GM18868 (cell line): ENCODE measurements at regions not wholly inside any gene's neighbourhood (a gene's known extent, or its start where the extent isn't known, plus 50 kb on each side); places are given as distances from the start of the nearest gene placed in this dataset.
"Not testable (repeated sequence)": the region's sequence is repeated elsewhere in the genome, so short reads cannot be mapped to it uniquely, and the experiment has no call there.

Experiments
- ATAC-seq: cut with Tn5 transposase; IDR thresholded peaks from one replicate; pipeline ENCODE4 v1.9.1; 2021; ENCODE audit warnings: mild to moderate bottlenecking, moderate library complexity; ENCODE audit not compliant: unreplicated experiment

- ATAC-seq = no peak
Observed at GRCh38 chr7:130845581-130846085, 111.6 kb upstream of the KLF14 start.

DNA sequence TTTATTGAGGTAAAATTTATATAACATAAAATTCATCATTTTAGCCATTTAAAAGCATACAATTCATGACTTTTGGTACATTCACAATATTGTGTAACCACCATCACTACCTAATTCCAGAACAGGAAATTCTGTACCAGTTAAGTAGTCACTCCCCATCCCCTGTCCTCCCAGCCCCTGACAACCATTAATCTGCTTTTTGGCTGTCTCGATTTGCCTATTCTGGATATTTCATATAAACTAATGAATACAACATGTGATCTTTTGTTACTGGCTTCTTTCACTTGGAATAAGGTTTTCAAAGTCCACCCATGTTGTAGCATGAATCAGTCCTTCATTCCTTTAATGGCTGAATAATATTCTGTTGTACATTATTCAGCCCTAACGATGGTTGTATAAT, 115.6 kb upstream of the KLF14 start:
- no peak for ATAC-seq

DNA sequence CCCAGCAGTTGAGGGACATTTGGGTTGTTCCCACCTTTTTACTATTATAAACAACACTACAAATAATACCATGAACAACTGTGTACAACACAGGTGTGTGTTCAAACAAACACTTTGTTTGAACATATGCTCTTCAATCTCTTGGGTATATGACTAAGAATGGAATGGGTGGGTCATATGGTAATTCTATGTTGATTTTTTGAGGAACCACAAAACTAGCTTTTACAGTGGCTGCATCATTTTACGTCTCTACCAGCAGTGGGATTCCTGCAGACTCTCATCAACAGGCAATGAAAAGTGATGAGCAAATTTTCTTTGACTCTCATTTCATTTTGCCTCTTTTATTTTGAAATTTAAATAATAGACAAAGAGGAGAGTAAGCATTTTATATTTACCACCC, 116.9 kb upstream of the KLF14 start:
- no peak for ATAC-seq

GRCh38 chr7:130852867-130853266, 118.9 kb upstream of the KLF14 start:
- no peak for ATAC-seq

DNA sequence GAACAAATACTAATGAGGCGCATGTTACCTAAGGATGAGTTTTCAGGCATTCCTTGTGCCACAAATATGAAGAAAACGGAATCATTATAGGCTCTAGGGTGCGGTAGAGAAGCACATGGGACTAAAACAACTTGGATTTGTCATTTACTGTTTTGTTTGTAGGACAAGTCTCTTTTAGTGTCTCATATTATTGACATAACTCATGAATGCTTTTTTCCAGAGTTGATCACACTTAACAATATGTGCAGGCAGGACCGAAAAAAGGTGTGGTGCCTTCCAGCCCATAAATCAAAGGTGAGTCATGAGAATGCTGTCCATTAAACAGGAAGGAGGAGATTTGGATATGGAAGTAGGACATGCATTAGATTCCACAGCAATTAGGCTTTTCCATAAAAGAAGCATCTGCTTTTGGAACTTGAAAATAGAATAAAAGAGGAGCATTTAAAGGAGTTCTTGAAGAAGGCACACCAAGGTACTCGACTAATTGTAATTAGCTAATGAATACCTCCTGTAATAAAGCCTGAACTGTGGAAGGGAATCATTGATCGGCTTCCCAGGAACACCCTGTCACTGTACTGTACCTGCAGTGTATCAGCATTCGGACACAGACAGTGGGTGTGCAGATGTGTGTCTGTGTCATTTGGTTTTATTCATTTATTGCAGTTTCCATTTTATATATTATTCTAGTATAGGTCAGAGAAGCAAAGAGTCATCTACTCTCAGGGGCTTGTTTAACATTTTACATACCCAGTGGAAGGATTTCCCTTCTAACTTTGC, 119.7 kb upstream of the KLF14 start:
- no peak for ATAC-seq

GRCh38 chr7:130854481-130854880, 120.5 kb upstream of the KLF14 start:
- no peak for ATAC-seq

- ATAC-seq = no peak
Observed at GRCh38 chr7:130856866-130857265, 122.9 kb upstream of the KLF14 start.

DNA sequence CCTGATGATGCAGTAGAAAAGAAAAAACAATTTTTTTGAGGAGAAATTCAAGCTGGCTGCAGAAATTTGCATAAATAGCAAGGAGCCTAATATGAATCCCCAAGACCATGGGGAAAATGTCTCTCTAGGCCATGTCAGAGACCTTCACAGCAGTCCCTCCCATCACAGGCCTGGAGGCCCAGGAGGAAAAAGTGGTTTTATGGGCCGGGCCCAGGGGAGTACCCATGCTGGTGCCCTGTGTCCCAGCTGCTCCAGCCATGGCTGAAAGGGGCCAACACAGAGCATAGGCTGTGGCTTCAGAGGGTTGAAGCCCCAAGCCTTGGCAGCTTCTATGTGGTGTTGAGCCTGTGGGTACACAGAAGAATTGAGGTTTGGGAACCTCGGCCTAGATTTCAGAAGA, 126.8 kb upstream of the KLF14 start:
- ATAC-seq = not testable (repeated sequence)

DNA sequence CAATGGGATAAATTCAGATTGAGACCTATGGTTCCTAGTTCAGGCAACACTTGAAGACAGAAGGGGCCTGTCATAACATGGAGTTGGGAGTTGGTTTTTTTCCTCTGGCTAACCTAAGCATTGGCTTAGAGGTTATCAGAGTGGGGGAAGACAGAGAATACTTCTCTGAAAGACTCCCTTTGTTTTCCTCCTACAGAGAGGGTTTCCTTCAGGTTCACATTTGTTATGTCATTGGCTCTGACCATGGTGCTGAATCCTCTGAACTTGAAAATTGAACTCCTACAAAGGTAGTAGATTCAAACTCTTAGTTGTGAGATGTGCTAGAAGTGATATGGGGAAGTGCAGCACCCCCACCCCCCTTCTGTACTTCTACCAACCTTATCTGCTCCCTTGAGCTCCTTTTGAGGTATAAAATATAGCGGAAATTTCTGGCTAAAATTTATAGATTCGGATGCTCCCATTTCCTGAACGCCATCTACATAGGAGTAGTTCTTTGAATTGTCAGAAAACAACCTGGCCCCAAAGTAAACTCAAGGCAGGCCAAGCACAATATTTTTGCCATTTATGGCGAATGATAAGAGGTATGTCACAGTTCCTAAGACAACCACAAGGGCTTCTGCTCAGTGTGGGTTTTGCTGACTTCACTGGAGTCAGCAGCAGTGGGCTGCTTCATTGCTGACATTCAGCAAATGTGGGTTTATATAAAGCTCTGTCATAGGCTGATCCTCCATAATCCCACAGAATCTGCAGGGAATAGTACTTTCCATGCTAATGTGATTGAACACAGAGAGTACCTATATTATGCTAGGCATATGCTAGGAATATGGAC, 131.6 kb upstream of the KLF14 start:
- ATAC-seq = no peak

GRCh38 chr7:130867039-130867438, 133.0 kb upstream of the KLF14 start:
- ATAC-seq = no peak

GRCh38 chr7:130867581-130868136, 133.7 kb upstream of the KLF14 start:
- ATAC-seq = no peak

DNA sequence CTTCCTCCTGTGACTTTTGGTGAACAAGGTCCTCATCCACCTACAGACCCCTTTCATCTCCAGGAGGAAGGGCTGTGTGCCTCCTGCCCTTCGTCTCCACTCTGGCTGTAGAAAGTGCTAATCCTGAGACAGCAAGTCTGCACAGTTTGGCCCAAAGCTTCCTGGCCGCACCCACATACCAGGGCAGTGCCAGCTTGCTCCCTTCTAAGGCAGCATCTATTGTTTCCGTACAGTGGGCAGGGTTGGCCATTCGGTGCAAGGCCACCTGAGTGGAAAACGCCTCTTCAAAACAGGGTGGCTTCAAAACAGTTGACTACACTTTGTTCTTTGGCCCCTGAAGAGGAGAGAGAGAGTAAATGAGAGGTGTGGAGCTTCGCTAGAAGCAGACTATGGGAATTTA, 134.1 kb upstream of the KLF14 start:
- no peak for ATAC-seq

DNA sequence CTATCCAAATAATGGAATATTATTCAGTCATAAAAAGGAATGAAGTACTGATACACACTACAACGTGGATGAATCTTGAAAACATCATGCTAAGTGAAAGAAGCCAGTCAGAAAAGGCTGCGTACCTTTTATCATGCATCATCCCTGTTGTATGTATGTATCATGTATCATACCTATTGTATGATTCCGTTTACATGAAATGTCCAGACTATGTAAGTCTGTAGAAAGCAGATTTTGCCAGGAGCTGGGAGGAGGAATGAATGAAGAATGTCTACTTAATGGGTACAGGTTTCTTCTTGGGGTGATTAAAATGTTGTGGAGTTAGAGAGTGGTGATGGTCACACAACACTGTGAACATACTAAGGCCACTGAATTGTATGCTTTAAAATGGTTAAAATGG, 135.9 kb upstream of the KLF14 start:
- ATAC-seq = no peak

DNA sequence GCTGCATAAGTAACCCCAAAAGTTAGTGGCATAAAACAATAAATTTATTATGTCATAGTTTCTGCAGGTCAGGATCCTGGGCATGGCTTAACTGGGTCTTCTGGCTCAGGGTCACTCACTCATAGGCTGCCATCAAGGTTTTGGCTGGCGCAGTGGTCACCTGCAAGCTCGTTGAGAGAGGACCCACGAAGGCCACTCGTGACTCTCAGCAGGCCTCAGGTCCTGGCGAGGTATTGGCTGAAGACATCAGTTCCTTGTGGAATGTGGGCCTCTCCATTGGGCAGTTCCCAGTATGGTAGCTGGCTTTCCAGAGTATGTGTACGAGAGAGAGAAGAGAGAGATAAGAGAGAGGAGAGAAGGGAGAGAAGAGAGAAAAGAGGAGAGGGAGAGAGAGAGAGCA, 138.3 kb upstream of the KLF14 start:
- no peak for ATAC-seq

- ATAC-seq = no peak
Observed at GRCh38 chr7:130872756-130873448, 138.9 kb upstream of the KLF14 start.

DNA sequence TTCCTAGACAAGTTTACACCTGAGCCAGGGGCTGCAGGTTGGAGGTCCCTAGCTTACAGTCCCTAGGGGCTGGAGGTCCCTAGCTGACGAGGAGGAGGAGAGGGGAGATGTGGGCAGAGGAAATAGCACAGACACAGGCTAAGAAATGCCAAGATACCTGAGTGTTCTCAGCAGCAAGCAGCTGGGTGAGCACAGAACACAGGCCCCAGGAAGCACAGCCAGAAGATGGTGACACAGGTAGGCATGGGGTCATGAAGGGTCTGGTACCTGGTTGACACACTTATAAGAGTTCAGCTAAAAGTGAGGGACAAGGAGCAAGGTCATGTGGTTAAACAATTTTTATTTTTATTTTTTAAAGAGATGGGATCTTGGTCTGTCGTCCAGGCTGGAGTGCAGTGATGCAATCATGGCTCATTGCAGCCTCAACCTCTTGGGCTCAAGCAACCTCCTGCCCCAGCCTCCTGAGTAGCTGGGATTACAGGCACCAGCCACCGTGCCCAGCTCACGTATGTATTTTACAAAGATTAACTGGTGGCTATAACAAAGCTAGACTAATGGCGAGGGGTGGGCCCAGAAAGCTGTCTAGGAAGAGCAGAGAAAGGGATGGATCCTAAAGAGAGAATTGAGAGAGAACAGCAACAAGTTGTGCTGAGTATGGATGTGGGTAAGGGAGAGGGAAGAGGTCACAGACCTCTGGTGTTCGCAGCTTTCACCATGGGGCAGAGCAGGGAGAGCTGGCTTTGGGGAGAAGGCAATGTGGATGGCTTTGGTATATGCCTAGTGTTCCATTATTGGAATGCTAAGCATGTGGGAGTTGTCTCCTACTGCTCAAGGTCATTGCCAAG, 140.3 kb upstream of the KLF14 start:
- no peak for ATAC-seq

DNA sequence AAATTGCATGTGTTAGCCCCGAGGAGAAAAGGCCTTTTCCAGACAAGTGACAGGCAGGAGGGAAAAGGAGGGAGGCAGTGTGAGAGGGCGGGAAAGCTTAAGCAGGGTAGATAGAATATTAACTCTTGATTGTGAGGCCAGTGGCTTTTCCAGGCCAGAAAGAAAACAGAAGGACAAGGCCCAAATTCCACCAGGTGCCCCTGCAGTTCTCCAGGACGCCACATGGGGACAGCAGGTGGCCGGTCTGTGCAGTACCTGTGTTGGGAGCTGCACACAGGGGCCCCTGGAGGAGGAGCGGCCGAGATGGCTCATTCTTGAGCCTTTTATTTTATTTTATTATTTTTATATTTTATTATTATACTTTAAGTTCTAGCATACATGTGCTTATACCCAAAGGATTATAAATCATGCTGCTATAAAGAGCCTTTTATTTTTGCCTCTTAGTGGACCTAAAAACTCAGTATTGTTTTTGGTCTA, 141.3 kb upstream of the KLF14 start:
- ATAC-seq = peak; percentile 75

DNA sequence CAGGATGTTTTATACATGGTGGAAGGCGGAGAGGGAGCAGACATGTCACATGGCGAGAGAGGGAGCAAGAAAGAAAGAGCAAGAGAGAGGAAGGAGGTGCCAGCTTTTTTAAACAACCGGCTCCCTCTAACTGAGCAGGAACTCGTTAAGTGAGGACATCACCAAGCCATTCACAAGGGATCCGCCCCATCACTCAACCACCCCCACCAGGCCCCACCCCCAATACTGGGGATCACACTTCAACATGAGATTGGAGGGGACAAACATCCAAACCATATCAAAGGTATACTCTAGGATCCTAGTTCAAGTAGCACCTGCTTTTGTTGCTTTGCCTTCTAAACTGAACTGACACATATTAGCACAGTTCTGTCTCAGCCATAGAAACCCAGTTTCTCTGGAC, 141.9 kb upstream of the KLF14 start:
- ATAC-seq = no peak

GRCh38 chr7:130877236-130877990, 143.4 kb upstream of the KLF14 start:
- ATAC-seq = no peak

DNA sequence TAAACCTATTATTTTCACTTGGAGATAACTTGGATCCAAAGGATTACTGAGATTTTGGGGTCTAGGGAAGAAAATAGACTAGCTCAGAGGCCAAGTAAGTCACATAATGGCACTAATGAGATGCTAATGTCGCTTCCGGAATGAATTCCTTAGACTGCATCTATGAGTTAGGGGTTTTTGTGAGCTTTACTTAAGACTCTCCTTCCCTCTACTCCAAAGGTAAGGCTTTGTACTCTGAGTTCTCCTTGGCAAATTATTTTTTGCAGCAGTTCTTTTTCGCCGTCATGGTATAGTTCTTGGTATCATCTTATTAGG, 143.9 kb upstream of the KLF14 start:
- no peak for ATAC-seq
